ENCODE measurements at regions not wholly inside any gene's neighbourhood (a gene's known extent, or its start where the extent isn't known, plus 50 kb on each side); places are given as distances from the start of the nearest gene placed in this dataset.

- Histone ChIP-seq H3K4me1 (ENCODE audit: insufficient read depth, low read length) (no peaks in the 10 kb centered on the region), H3K4me3 (ENCODE audit: low read depth in 1 of 2, low read length in 2 of 2) (no peak overlapping the region), H3K27me3 (ENCODE audit: control insufficient read depth in 1 of 2, insufficient read depth in 2 of 2, low read length in 2 of 2) (no peaks in the 10 kb centered on the region), H3K9me3 (ENCODE audit: low read length) (no peaks in the 10 kb centered on the region), H3K27ac (ENCODE audit: low read depth, low read length) (no peak overlapping the region), H3K36me3 (ENCODE audit: insufficient read depth, low read length) (no peaks in the 10 kb centered on the region), H3K9ac (ENCODE audit: low read length) (no peak overlapping the region)
These were observed 618.8 kb downstream of the HINT1 start for GRCh38 chr5:130546211-130546610.

GRCh38 chr5:130545291-130545690 lies 619.8 kb downstream of the HINT1 start:
- no peaks in the 10 kb centered on the region for H3K36me3 ChIP-seq (ENCODE audit: insufficient read depth, low read length)
- H3K27me3 ChIP-seq (ENCODE audit: control insufficient read depth in 1 of 2, insufficient read depth in 2 of 2, low read length in 2 of 2), result no peaks in the 10 kb centered on the region
- no peak overlapping the region for H3K4me3 ChIP-seq (ENCODE audit: low read depth in 1 of 2, low read length in 2 of 2)
- H3K4me1 ChIP-seq (ENCODE audit: insufficient read depth, low read length), result no peaks in the 10 kb centered on the region
- no peaks in the 10 kb centered on the region for H3K9me3 ChIP-seq (ENCODE audit: low read length)
- H3K9ac ChIP-seq (ENCODE audit: low read length), result no peak overlapping the region
- H3K27ac ChIP-seq (ENCODE audit: low read depth, low read length), result no peak overlapping the region

- Histone ChIP-seq H3K9me3 (ENCODE audit: low read length) (no peaks in the 10 kb centered on the region), H3K36me3 (ENCODE audit: insufficient read depth, low read length) (no peaks in the 10 kb centered on the region), H3K9ac (ENCODE audit: low read length) (no peak overlapping the region), H3K4me1 (ENCODE audit: insufficient read depth, low read length) (no peaks in the 10 kb centered on the region), H3K4me3 (ENCODE audit: low read depth in 1 of 2, low read length in 2 of 2) (no peak overlapping the region), H3K27me3 (ENCODE audit: control insufficient read depth in 1 of 2, insufficient read depth in 2 of 2, low read length in 2 of 2) (no peaks in the 10 kb centered on the region), H3K27ac (ENCODE audit: low read depth, low read length) (no peak overlapping the region)
These were observed 623.3 kb downstream of the HINT1 start for GRCh38 chr5:130541617-130542221.

GRCh38 chr5:130536691-130537090 lies 628.4 kb downstream of the HINT1 start:
- H3K4me3 ChIP-seq (ENCODE audit: low read depth in 1 of 2, low read length in 2 of 2), result no peak overlapping the region
- no peak overlapping the region for H3K9ac ChIP-seq (ENCODE audit: low read length)
- no peaks in the 10 kb centered on the region for H3K27me3 ChIP-seq (ENCODE audit: control insufficient read depth in 1 of 2, insufficient read depth in 2 of 2, low read length in 2 of 2)
- no peak overlapping the region for H3K27ac ChIP-seq (ENCODE audit: low read depth, low read length)
- H3K36me3 ChIP-seq (ENCODE audit: insufficient read depth, low read length), result no peaks in the 10 kb centered on the region
- no peaks in the 10 kb centered on the region for H3K9me3 ChIP-seq (ENCODE audit: low read length)
- H3K4me1 ChIP-seq (ENCODE audit: insufficient read depth, low read length), result no peaks in the 10 kb centered on the region

- H3K4me1 ChIP-seq (ENCODE audit: insufficient read depth, low read length), result no peaks in the 10 kb centered on the region
These were observed 628.5 kb downstream of the CHSY3 start for GRCh38 chr5:130532786-130533185.

GRCh38 chr5:130529511-130530485 lies 625.5 kb downstream of the CHSY3 start:
- H3K9me3 ChIP-seq (ENCODE audit: low read length), result no peaks in the 10 kb centered on the region
- no peak overlapping the region for H3K27ac ChIP-seq (ENCODE audit: low read depth, low read length)
- no peaks in the 10 kb centered on the region for H3K27me3 ChIP-seq (ENCODE audit: control insufficient read depth in 1 of 2, insufficient read depth in 2 of 2, low read length in 2 of 2)
- H3K36me3 ChIP-seq (ENCODE audit: insufficient read depth, low read length), result no peaks in the 10 kb centered on the region
- H3K4me3 ChIP-seq (ENCODE audit: low read depth in 1 of 2, low read length in 2 of 2), result no peak overlapping the region
- no peak overlapping the region for H3K9ac ChIP-seq (ENCODE audit: low read length)
- no peaks in the 10 kb centered on the region for H3K4me1 ChIP-seq (ENCODE audit: insufficient read depth, low read length)

More at GRCh38 chr5:130532786-130533185, 628.5 kb downstream of the CHSY3 start:
- Histone ChIP-seq H3K36me3 (ENCODE audit: insufficient read depth, low read length) (no peaks in the 10 kb centered on the region), H3K9me3 (ENCODE audit: low read length) (no peaks in the 10 kb centered on the region), H3K27ac (ENCODE audit: low read depth, low read length) (no peak overlapping the region), H3K9ac (ENCODE audit: low read length) (no peak overlapping the region), H3K27me3 (ENCODE audit: control insufficient read depth in 1 of 2, insufficient read depth in 2 of 2, low read length in 2 of 2) (no peaks in the 10 kb centered on the region), H3K4me3 (ENCODE audit: low read depth in 1 of 2, low read length in 2 of 2) (no peak overlapping the region)

GRCh38 chr5:130529111-130529510 lies 624.8 kb downstream of the CHSY3 start:
- no peak overlapping the region for H3K4me3 ChIP-seq (ENCODE audit: low read depth in 1 of 2, low read length in 2 of 2)
- no peaks in the 10 kb centered on the region for H3K36me3 ChIP-seq (ENCODE audit: insufficient read depth, low read length)
- no peaks in the 10 kb centered on the region for H3K4me1 ChIP-seq (ENCODE audit: insufficient read depth, low read length)

GRCh38 chr5:130528474-130528873 lies 624.2 kb downstream of the CHSY3 start:
- Histone ChIP-seq H3K4me3 (ENCODE audit: low read depth in 1 of 2, low read length in 2 of 2) (no peak overlapping the region), H3K4me1 (ENCODE audit: insufficient read depth, low read length) (no peaks in the 10 kb centered on the region), H3K27me3 (ENCODE audit: control insufficient read depth in 1 of 2, insufficient read depth in 2 of 2, low read length in 2 of 2) (no peaks in the 10 kb centered on the region), H3K27ac (ENCODE audit: low read depth, low read length) (no peak overlapping the region), H3K9me3 (ENCODE audit: low read length) (no peaks in the 10 kb centered on the region), H3K36me3 (ENCODE audit: insufficient read depth, low read length) (no peaks in the 10 kb centered on the region), H3K9ac (ENCODE audit: low read length) (no peak overlapping the region)

More at GRCh38 chr5:130529111-130529510, 624.8 kb downstream of the CHSY3 start:
- no peaks in the 10 kb centered on the region for H3K27me3 ChIP-seq (ENCODE audit: control insufficient read depth in 1 of 2, insufficient read depth in 2 of 2, low read length in 2 of 2)
- H3K27ac ChIP-seq (ENCODE audit: low read depth, low read length), result no peak overlapping the region
- H3K9me3 ChIP-seq (ENCODE audit: low read length), result no peaks in the 10 kb centered on the region
- H3K9ac ChIP-seq (ENCODE audit: low read length), result no peak overlapping the region

GRCh38 chr5:130526708-130527107 lies 622.4 kb downstream of the CHSY3 start:
- H3K36me3 ChIP-seq (ENCODE audit: insufficient read depth, low read length), result no peaks in the 10 kb centered on the region
- no peaks in the 10 kb centered on the region for H3K9me3 ChIP-seq (ENCODE audit: low read length)
- H3K27me3 ChIP-seq (ENCODE audit: control insufficient read depth in 1 of 2, insufficient read depth in 2 of 2, low read length in 2 of 2), result no peaks in the 10 kb centered on the region
- no peaks in the 10 kb centered on the region for H3K4me1 ChIP-seq (ENCODE audit: insufficient read depth, low read length)
- H3K4me3 ChIP-seq (ENCODE audit: low read depth in 1 of 2, low read length in 2 of 2), result no peak overlapping the region
- no peak overlapping the region for H3K27ac ChIP-seq (ENCODE audit: low read depth, low read length)
- no peak overlapping the region for H3K9ac ChIP-seq (ENCODE audit: low read length)

- H3K27me3 ChIP-seq (ENCODE audit: control insufficient read depth in 1 of 2, insufficient read depth in 2 of 2, low read length in 2 of 2), result no peaks in the 10 kb centered on the region
- H3K27ac ChIP-seq (ENCODE audit: low read depth, low read length), result no peak overlapping the region
- H3K9ac ChIP-seq (ENCODE audit: low read length), result no peak overlapping the region
- H3K9me3 ChIP-seq (ENCODE audit: low read length), result no peaks in the 10 kb centered on the region
- H3K4me1 ChIP-seq (ENCODE audit: insufficient read depth, low read length), result no peaks in the 10 kb centered on the region
- no peak overlapping the region for H3K4me3 ChIP-seq (ENCODE audit: low read depth in 1 of 2, low read length in 2 of 2)
- H3K36me3 ChIP-seq (ENCODE audit: insufficient read depth, low read length), result no peaks in the 10 kb centered on the region
These were observed 615.9 kb downstream of the CHSY3 start for GRCh38 chr5:130520211-130520610.

- no peak overlapping the region for H3K27ac ChIP-seq (ENCODE audit: low read depth, low read length)
- H3K27me3 ChIP-seq (ENCODE audit: control insufficient read depth in 1 of 2, insufficient read depth in 2 of 2, low read length in 2 of 2), result no peaks in the 10 kb centered on the region
- no peaks in the 10 kb centered on the region for H3K9me3 ChIP-seq (ENCODE audit: low read length)
- H3K9ac ChIP-seq (ENCODE audit: low read length), result no peak overlapping the region
- H3K4me3 ChIP-seq (ENCODE audit: low read depth in 1 of 2, low read length in 2 of 2), result no peak overlapping the region
- no peaks in the 10 kb centered on the region for H3K4me1 ChIP-seq (ENCODE audit: insufficient read depth, low read length)
- H3K36me3 ChIP-seq (ENCODE audit: insufficient read depth, low read length), result no peaks in the 10 kb centered on the region
These were observed 610.9 kb downstream of the CHSY3 start for GRCh38 chr5:130514984-130515690.

Measured in muscle layer of colon (tissue), 2 donors.